HuH-7 (cell line): ENCODE measurements at regions not wholly inside any gene's neighbourhood (a gene's known extent, or its start where the extent isn't known, plus 50 kb on each side); places are given as distances from the start of the nearest gene placed in this dataset.

Experiments
- DNase-seq: peaks from one replicate; pipeline ENCODE4 v3.0.0; 2011; ENCODE audit warnings: low spot score

DNA sequence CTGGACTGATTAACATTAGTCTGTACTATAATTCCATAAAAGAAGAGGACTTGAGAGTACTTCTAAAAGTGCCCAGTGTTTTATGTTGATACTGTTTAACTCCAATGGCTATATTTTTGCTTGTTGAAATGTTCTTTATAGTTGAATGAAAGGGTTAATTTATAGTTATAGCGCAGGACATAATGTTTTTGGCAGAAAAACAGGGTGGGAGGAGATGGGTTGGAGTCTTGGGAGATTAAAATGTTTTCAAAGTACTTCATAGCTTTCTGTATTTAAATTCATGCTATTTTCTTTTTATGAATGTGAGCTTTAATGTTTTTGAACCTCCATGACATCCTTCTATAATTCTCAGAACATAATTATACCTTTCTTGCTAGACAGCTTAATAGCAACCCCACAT, 108.2 kb downstream of the CNTN3 start:
- no peak for DNase-seq

DNA sequence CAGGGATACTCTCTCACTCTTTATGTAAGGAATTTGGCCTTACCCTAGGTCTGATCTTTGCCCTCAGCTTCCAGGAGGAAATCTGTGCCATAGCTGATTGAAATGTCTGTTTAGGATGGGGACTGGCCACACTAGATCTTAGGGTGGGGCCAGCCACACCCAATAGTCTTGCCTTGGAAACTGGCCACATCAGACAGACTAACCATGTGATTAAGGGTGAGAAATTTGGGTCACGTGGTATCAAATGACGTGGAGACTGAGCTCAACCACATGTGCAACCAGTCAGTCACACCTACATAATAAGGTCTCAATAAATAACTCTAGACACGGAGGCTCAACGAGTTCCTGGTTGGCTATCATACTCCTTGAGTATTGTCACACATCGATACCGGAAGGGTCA, 113.5 kb downstream of the CNTN3 start:
- no peak for DNase-seq

GRCh38 chr3:74500257-74500656, 114.2 kb downstream of the CNTN3 start:
- DNase-seq, result no peak

- DNase-seq, result no peak
Observed at GRCh38 chr3:74491874-74492273, 122.6 kb downstream of the CNTN3 start.

- DNase-seq, result no peak
Observed at GRCh38 chr3:74489050-74489792, 125.2 kb downstream of the CNTN3 start.

GRCh38 chr3:74479915-74480314, 134.5 kb downstream of the CNTN3 start:
- DNase-seq, result no peak

- no peak for DNase-seq
Observed at GRCh38 chr3:74470313-74470712, 144.1 kb downstream of the CNTN3 start.

DNA sequence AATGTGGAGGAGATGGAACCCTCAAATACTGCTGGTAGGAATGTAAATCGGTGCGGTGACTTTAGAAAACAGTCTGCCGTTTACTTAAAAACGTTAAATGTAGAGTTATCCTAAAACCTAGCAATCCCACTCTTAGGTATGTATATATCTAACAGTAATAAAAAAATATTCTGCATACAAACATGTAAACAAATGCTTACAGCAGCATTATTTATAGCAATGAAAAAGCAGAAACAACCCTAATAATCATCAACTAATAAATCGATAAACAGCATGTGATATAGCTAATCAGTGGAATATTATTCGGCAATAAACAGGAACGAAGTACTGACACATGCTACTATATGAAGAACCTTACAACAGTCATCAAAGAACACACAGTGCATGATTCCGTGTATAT, 144.7 kb downstream of the CNTN3 start:
- DNase-seq, result no peak

GRCh38 chr3:74469151-74469550, 145.3 kb downstream of the CNTN3 start:
- DNase-seq, result no peak

GRCh38 chr3:74465715-74466410, 148.6 kb downstream of the CNTN3 start:
- DNase-seq, result no peak

DNA sequence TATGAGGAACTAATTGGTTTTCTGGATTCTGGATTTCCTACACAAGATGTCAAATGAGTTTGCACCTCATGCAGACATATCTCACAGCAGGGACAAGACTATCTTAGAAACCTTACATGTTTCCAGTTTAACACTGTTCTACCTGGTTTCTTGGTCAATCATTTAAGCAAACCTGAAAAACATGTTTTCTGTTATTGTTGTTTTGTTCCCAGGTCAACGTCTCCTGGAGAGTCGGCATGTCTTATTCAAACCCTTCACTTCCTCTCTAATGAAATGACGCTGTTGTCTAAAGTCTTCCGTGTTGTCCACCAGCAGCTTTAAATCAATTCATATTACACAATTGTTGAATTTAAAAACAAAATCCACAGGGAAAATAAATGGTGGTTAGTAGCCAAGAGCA, 150.9 kb downstream of the CNTN3 start:
- DNase-seq, result no peak

GRCh38 chr3:74456166-74456565, 158.3 kb downstream of the CNTN3 start:
- no peak for DNase-seq

- no peak for DNase-seq
Observed at GRCh38 chr3:74447221-74447620, 167.2 kb downstream of the CNTN3 start.

DNA sequence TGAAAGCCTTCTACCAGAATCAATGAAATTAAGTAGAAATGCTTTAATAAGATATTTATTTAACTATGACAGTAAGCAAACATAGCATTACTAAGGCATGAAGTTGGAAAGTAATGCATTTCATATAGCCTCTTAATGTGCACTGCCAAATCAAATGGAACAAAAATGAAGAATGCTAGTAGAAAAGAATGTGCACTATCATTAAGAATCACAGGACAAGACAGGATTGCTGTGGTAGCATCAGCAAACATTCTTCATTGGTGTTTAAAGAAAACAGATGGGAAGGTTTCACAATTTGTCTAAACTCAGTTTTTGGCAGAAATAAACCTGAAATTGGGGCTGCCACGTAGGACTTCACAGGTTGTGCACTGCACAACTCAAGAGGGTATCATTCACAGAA, 168.9 kb downstream of the CNTN3 start:
- DNase-seq, result no peak

DNA sequence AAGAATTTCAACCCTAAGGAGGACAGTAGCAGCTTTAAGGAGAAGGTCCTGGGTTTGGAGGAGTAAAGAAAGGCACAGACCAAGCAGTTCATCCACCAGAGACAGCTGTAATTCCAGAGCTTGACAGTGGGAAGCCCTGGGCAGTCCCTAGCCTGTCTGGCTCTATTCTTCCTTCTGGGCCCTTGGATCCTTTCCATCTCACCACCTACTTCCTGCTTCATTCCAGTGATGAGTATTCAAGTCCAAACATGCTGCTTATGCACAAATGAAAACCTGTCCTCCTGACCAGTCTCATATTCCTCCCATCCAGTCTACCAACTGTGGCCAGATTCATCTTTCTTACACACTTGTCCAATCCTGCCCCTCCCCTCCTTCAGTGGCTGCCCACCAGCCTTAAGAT, 171.4 kb downstream of the CNTN3 start:
- DNase-seq, result no peak

GRCh38 chr3:74442683-74443082, 171.8 kb downstream of the CNTN3 start:
- DNase-seq, result no peak

DNA sequence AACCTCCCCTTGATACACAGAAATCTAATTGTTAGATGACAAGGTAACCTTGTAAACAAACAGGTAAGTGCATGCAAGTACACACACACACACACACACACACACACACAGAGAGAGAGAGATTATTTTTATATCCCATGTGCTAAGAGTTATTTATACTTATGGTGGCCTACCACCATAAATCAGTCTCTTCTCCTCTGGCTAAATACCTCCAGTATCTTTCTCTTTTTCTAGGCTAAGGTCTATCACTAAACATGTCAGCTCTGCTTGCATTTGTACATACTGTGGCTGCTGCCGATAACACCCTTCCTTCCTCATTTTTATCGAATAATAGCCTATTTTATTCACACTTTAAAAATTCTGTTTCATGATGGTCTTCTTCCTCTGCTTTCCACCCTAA, 172.4 kb downstream of the CNTN3 start:
- DNase-seq, result no peak

DNA sequence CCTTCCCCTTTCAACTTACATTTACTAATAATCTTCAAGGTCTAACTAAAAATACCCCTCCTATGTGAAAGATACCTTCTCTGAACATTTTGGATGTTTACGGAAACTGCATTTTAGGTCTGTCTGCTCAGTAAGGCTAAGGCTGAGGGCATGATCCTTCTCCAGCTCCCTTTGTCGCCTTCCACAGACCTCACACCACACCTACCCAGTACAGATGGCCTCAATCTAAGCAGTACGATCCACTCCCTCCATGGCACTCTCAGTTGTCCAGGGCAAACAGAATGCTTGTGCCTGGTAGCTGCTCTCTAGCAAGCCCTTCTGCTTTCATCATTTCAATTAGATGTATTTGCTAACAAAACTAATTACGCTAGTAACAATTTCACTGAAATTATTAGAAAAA, 178.3 kb downstream of the CNTN3 start:
- DNase-seq, result no peak

GRCh38 chr3:74435631-74436030, 178.8 kb downstream of the CNTN3 start:
- DNase-seq, result no peak

GRCh38 chr3:74434406-74434805, 180.1 kb downstream of the CNTN3 start:
- no peak for DNase-seq

- DNase-seq, result no peak
Observed at GRCh38 chr3:74426571-74426970, 187.9 kb downstream of the CNTN3 start.

- no peak for DNase-seq
Observed at GRCh38 chr3:74423867-74424266, 190.6 kb downstream of the CNTN3 start.

DNA sequence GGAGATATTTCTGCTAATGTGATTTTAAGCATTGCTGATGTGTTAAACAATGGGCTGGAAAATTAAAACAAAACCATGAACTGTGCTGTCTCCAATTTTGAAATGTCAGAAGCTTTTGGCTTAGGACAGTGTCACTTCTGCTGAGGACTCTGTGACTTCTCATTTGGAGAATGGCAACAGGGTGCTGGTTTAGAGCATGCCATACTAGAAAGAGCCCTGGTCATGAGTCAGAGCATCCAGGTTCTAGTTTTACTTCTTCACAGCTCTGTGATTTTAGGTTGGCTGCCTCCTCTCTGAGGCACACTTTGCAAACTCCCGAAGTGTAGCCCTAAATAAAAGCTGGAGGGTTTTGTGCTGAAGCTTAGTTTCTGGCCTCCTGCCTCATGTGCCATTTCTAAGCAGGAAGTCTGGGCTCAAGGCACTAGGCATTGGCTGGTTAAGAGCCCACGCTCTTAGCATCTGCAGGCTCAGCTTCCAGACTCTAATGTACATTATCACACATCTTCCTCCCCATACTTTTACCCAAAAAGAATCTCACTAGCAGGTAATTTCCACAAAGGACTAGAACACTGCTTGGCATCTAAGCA, 193.8 kb downstream of the CNTN3 start:
- DNase-seq, result no peak

GRCh38 chr3:74415731-74416130, 198.7 kb downstream of the CNTN3 start:
- no peak for DNase-seq
